ENCODE measurements at regions not wholly inside any gene's neighbourhood (a gene's known extent, or its start where the extent isn't known, plus 50 kb on each side); places are given as distances from the start of the nearest gene placed in this dataset.

- Histone ChIP-seq H3K27me3 (no peaks in the 10 kb centered on the region), H3K9ac (no peak overlapping the region), H3K4me2 (no peak overlapping the region), H3K4me1 (no peaks in the 10 kb centered on the region), H3K36me3 (no peaks in the 10 kb centered on the region), H3K27ac (no peak overlapping the region), H3K4me3 (no peak overlapping the region), H4K20me1 (no peaks in the 10 kb centered on the region), H3K9me3 (no peaks in the 10 kb centered on the region)
- TF ChIP-seq Cebpa-rat (IDR thresholded peaks at IDR 0.05), result no peak
Measured at GRCh38 chr15:93658026-93658816, 569.2 kb upstream of the RGMA start.

DNA sequence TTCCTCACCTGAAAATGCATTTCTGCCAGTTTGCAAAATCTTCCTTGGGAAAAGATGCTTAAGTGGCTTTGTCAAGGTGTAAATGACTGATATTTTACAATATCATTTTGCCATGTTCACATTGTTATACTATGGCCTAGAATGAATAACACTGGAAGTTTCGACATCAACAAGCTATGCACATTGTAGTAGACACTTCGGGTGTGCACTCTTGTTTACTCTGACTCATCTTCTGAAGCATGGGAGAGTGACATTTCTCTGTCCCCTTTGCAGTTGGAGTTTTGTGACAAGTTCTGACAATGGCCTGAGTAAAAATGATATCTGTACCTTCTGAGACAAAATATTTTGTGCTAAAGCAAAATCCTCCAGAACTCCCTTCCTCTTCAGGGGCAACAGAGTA, 567.0 kb upstream of the RGMA start:
- Histone ChIP-seq H3K36me3 (no peaks in the 10 kb centered on the region), H3K27me3 (no peaks in the 10 kb centered on the region), H3K27ac (no peak overlapping the region), H4K20me1 (no peaks in the 10 kb centered on the region), H3K9ac (no peak overlapping the region), H3K4me3 (no peak overlapping the region), H3K4me1 (no peaks in the 10 kb centered on the region), H3K9me3 (no peaks in the 10 kb centered on the region), H3K4me2 (no peak overlapping the region)
- no peak for TF ChIP-seq Cebpa-rat (IDR thresholded peaks at IDR 0.05)

GRCh38 chr15:93649691-93650235, 560.8 kb upstream of the RGMA start:
- Histone ChIP-seq H3K4me2 (no peak overlapping the region), H3K36me3 (no peaks in the 10 kb centered on the region), H3K9me3 (no peaks in the 10 kb centered on the region), H4K20me1 (no peaks in the 10 kb centered on the region), H3K4me3 (no peak overlapping the region), H3K4me1 (no peaks in the 10 kb centered on the region), H3K27ac (no peak overlapping the region), H3K27me3 (no peaks in the 10 kb centered on the region), H3K9ac (no peak overlapping the region)
- no peak for TF ChIP-seq Cebpa-rat (IDR thresholded peaks at IDR 0.05)

GRCh38 chr15:93646193-93646592, 557.2 kb upstream of the RGMA start:
- no peak overlapping the region for H3K4me3 ChIP-seq
- no peak for TF ChIP-seq Cebpa-rat (IDR thresholded peaks at IDR 0.05)
- H3K4me2 ChIP-seq, result no peak overlapping the region
- H3K27me3 ChIP-seq, result no peaks in the 10 kb centered on the region
- H4K20me1 ChIP-seq, result no peaks in the 10 kb centered on the region
- H3K36me3 ChIP-seq, result no peaks in the 10 kb centered on the region
- no peak overlapping the region for H3K27ac ChIP-seq
- H3K9me3 ChIP-seq, result no peaks in the 10 kb centered on the region
- H3K4me1 ChIP-seq, result no peaks in the 10 kb centered on the region
- H3K9ac ChIP-seq, result no peak overlapping the region

- Histone ChIP-seq H3K9me3 (no peaks in the 10 kb centered on the region), H3K4me3 (no peak overlapping the region), H3K27ac (no peak overlapping the region), H3K27me3 (no peaks in the 10 kb centered on the region), H4K20me1 (no peaks in the 10 kb centered on the region), H3K4me2 (no peak overlapping the region), H3K9ac (no peak overlapping the region), H3K36me3 (no peaks in the 10 kb centered on the region), H3K4me1 (no peaks in the 10 kb centered on the region)
- TF ChIP-seq Cebpa-rat (IDR thresholded peaks at IDR 0.05), result no peak
Measured at GRCh38 chr15:93645594-93645993, 556.6 kb upstream of the RGMA start.

DNA sequence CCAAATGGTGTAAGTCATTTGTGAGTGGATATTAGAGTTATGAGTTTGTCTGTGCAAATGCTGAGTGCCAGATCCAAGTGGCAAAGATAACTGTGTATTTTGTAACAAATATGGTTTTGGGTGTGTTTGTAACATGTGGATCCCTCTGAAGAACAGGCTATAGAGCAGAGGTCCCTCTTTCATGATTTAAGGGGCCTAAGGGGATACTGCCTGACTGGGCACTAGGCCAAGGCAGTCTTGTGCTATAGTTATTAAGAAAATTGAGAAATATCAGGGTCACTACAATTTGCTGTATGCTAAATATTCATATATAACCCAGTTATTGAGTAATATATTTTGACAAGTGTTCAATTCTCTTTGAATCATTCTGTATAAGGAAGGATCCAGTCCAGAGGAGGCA, 555.6 kb upstream of the RGMA start:
- H3K9me3 ChIP-seq, result no peaks in the 10 kb centered on the region
- no peak overlapping the region for H3K27ac ChIP-seq

GRCh38 chr15:93640411-93640962, 551.5 kb upstream of the RGMA start:
- Histone ChIP-seq H3K4me1 (no peaks in the 10 kb centered on the region), H4K20me1 (no peaks in the 10 kb centered on the region), H3K4me2 (no peak overlapping the region), H3K27me3 (no peaks in the 10 kb centered on the region), H3K9ac (no peak overlapping the region), H3K27ac (no peak overlapping the region), H3K36me3 (no peaks in the 10 kb centered on the region), H3K4me3 (no peak overlapping the region), H3K9me3 (no peaks in the 10 kb centered on the region)
- TF ChIP-seq Cebpa-rat (IDR thresholded peaks at IDR 0.05), result no peak

More for the DNA sequence above, 555.6 kb upstream of the RGMA start:
- no peak overlapping the region for H3K9ac ChIP-seq
- H3K27me3 ChIP-seq, result no peaks in the 10 kb centered on the region
- no peak overlapping the region for H3K4me3 ChIP-seq
- TF ChIP-seq Cebpa-rat (IDR thresholded peaks at IDR 0.05), result no peak
- no peaks in the 10 kb centered on the region for H3K36me3 ChIP-seq
- no peaks in the 10 kb centered on the region for H3K4me1 ChIP-seq
- H4K20me1 ChIP-seq, result no peaks in the 10 kb centered on the region
- H3K4me2 ChIP-seq, result no peak overlapping the region

DNA sequence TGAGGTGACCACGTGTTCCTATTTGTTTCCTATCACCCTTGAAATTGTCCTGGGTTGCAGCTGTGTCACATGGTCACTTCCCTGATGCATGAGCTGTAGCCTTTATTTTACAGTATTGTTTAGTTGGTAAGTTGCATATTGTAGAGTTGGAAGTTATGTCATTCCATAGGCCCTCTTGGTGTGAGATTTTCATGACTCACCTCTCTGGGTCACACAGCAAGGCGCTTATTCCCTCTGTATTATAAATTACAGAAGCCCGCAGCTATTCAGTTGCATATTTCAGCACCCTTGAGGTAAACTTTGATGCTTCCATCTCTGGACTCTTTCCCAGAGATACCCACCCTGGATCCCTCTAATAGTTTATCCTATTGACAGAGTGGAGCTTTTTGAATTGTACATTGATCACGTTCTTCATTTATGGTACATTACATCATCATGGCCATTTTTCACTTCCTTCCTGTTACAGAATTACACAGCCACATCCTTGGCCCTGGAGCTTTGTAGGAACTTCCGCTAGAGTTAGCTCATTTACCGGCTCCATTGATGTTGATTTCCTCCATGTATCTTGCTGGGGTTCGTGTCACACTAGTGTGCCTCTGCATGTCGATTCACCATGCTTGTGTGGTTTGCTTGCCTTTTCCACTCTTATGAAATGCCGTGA, 543.1 kb upstream of the RGMA start:
- no peak overlapping the region for H3K9ac ChIP-seq
- no peak overlapping the region for H3K27ac ChIP-seq
- H3K4me1 ChIP-seq, result no peaks in the 10 kb centered on the region
- H3K4me2 ChIP-seq, result no peak overlapping the region
- no peak for TF ChIP-seq Cebpa-rat (IDR thresholded peaks at IDR 0.05)
- no peaks in the 10 kb centered on the region for H3K36me3 ChIP-seq
- H4K20me1 ChIP-seq, result no peaks in the 10 kb centered on the region
- H3K4me3 ChIP-seq, result no peak overlapping the region
- no peaks in the 10 kb centered on the region for H3K27me3 ChIP-seq
- no peaks in the 10 kb centered on the region for H3K9me3 ChIP-seq

DNA sequence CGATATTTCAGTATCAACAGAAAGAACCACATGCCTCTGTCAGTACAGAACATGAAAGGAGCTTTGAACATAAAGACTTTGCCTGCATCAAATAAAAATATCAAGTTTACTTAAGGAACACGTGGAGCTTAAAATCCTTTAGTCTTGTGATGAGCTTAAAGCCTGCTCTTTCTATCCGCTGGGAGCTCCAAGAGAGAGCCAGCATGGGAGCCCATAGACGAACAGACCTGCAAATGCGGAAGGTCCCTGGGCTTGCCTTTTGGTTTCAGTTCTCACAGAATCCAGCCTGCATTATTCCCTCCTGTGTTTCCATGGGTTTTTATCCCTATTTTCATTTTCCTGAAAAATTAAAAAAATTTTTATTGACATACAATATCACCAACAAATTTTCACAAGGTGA, 530.6 kb upstream of the RGMA start:
- Histone ChIP-seq H3K27me3 (no peaks in the 10 kb centered on the region), H3K27ac (no peak overlapping the region), H3K4me3 (no peak overlapping the region), H4K20me1 (no peaks in the 10 kb centered on the region), H3K9ac (no peak overlapping the region), H3K4me1 (no peaks in the 10 kb centered on the region), H3K4me2 (no peak overlapping the region), H3K36me3 (no peaks in the 10 kb centered on the region), H3K9me3 (no peaks in the 10 kb centered on the region)
- TF ChIP-seq Cebpa-rat (IDR thresholded peaks at IDR 0.05), result no peak

DNA sequence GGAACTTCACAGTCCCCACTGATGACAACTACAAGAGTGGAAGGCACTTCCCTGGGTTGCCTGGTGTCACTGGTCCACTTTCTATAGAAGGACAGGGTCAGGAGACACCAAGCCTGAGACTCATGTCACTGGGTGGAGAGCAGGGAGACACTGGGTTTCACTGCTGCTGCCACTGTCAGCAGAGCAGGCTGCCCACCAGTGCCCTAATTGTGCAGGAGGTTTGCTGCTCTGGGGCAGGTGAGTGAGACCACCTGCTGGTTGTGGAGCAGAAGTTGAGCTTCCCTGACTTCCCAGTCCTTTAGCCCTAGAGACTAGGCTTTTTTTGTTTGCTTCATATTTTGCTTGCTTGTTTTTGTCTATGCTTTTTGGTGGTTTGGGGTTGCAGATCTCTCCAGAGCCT, 528.4 kb upstream of the RGMA start:
- Histone ChIP-seq H3K27ac (no peak overlapping the region), H3K4me1 (no peaks in the 10 kb centered on the region), H3K4me3 (no peak overlapping the region), H3K4me2 (no peak overlapping the region), H3K9ac (no peak overlapping the region), H4K20me1 (no peaks in the 10 kb centered on the region), H3K9me3 (no peaks in the 10 kb centered on the region), H3K27me3 (no peaks in the 10 kb centered on the region), H3K36me3 (no peaks in the 10 kb centered on the region)
- no peak for TF ChIP-seq Cebpa-rat (IDR thresholded peaks at IDR 0.05)
